ENCODE measurements at regions not wholly inside any gene's neighbourhood (a gene's known extent, or its start where the extent isn't known, plus 50 kb on each side); places are given as distances from the start of the nearest gene placed in this dataset.

DNA sequence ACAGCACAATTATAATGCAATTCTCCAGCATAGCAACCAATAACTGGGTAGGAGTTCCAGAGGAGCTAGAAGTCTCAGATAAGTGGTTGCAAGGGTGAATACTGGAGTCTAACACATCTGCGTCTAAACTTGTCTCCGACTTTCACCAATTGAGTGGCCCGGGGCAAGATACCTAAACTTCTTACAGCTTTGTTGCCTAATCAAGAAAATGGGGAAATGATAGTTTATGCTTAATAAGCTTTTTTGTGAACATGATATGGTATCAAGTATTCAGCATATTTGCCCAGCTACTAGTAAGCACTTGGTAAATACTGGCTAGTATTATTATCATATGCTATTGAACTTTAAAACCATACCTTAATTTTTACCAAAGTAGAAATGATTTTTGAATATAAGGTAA is 183.5 kb downstream of the KCNJ2 start:
- TF ChIP-seq, protein P1, sequence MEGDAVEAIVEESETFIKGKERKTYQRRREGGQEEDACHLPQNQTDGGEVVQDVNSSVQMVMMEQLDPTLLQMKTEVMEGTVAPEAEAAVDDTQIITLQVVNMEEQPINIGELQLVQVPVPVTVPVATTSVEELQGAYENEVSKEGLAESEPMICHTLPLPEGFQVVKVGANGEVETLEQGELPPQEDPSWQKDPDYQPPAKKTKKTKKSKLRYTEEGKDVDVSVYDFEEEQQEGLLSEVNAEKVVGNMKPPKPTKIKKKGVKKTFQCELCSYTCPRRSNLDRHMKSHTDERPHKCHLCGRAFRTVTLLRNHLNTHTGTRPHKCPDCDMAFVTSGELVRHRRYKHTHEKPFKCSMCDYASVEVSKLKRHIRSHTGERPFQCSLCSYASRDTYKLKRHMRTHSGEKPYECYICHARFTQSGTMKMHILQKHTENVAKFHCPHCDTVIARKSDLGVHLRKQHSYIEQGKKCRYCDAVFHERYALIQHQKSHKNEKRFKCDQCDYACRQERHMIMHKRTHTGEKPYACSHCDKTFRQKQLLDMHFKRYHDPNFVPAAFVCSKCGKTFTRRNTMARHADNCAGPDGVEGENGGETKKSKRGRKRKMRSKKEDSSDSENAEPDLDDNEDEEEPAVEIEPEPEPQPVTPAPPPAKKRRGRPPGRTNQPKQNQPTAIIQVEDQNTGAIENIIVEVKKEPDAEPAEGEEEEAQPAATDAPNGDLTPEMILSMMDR (IDR thresholded peaks at IDR 0.05): no peak
- TF ChIP-seq POLR2A (IDR thresholded peaks at IDR 0.05): no peak

Data from ovary (tissue), 3 donors.